ENCODE measurements at regions not wholly inside any gene's neighbourhood (a gene's known extent, or its start where the extent isn't known, plus 50 kb on each side); places are given as distances from the start of the nearest gene placed in this dataset.

DNA sequence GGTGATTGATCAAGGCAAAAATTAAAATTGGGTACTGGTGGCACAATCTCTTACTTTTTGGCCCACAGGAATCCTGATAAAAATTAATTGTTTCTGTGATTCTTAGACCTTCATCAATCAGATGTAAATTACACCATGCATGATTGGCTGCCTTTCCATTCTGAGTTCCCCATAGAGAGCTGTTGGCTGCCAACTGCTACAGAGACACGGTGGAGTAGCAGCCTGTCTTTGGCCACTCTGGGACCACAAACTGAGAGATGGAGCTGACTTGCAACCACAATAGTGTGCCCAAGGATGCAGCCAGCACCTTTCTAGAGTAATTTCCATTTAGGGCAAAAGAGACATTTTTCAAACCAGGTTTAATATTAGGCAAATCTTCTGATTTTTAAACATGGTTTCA lies 274.3 kb upstream of the MMS22L start:
- TF ChIP-seq, protein P1, sequence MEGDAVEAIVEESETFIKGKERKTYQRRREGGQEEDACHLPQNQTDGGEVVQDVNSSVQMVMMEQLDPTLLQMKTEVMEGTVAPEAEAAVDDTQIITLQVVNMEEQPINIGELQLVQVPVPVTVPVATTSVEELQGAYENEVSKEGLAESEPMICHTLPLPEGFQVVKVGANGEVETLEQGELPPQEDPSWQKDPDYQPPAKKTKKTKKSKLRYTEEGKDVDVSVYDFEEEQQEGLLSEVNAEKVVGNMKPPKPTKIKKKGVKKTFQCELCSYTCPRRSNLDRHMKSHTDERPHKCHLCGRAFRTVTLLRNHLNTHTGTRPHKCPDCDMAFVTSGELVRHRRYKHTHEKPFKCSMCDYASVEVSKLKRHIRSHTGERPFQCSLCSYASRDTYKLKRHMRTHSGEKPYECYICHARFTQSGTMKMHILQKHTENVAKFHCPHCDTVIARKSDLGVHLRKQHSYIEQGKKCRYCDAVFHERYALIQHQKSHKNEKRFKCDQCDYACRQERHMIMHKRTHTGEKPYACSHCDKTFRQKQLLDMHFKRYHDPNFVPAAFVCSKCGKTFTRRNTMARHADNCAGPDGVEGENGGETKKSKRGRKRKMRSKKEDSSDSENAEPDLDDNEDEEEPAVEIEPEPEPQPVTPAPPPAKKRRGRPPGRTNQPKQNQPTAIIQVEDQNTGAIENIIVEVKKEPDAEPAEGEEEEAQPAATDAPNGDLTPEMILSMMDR (IDR thresholded peaks at IDR 0.05), result no peak
- TF ChIP-seq EP300 (IDR thresholded peaks at IDR 0.05) (no peak), POLR2A (IDR thresholded peaks at IDR 0.05) (no peak)
